HG03378 (cell line): ENCODE measurements at regions not wholly inside any gene's neighbourhood (a gene's known extent, or its start where the extent isn't known, plus 50 kb on each side); places are given as distances from the start of the nearest gene placed in this dataset.
"Not testable (repeated sequence)": the region's sequence is repeated elsewhere in the genome, so short reads cannot be mapped to it uniquely, and the experiment has no call there.

Source experiments
- ATAC-seq: cut with Tn5 transposase; IDR thresholded peaks from one replicate; pipeline ENCODE4 v1.9.1; 2021; ENCODE audit warnings: mild to moderate bottlenecking, moderate library complexity; ENCODE audit not compliant: unreplicated experiment

GRCh38 chr5:30279237-30279636 is 914.2 kb upstream of the CDH6 start:
- ATAC-seq: no peak

GRCh38 chr5:30267026-30267425 is 926.5 kb upstream of the CDH6 start:
- no peak for ATAC-seq

- ATAC-seq: no peak
These were observed 954.0 kb upstream of the CDH6 start for GRCh38 chr5:30239331-30240022.

DNA sequence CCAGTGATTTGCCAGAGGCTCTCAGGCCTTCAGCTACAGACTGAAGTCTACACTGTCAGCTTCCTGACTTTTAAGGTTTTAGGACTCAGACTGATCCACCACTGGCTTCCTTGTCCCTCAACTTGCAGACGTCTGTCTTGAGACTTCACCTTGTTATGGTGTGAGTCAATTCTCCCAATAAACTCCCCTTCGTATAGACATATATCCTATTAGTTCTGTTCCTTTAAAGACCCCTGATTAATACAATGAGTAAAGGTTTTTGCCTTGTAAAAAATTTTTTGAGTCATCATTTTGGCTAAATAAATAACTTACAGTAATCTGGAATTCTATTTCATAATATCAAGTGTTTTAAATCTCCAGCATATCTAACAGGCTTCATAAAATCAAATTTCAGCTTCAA is 956.3 kb upstream of the CDH6 start:
- no peak for ATAC-seq

DNA sequence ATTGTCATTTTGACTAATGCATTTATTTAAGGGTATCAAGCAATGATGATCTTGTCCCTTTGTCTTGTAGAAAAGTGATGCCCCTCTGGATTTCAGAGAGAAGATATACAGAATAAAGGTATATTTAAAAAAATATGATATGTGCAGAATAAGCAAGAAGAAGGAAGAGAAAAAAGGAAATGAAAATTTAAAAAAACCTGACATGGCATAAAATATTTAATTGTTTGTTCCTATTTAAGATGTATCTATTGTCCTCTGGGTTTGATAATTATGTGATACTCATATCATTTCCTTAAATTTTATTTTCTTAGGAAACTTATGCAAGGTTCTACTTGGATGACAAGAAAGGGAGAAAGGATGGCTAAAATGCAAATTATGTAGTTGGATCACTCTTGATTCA is 983.7 kb upstream of the CDH6 start:
- ATAC-seq: no peak

- no peak for ATAC-seq
These were observed 995.8 kb upstream of the CDH6 start for GRCh38 chr5:30197662-30198061.

GRCh38 chr5:30195036-30195435 is 998.5 kb upstream of the CDH6 start:
- ATAC-seq: no peak

- no peak for ATAC-seq
These were observed 998.9 kb upstream of the CDH6 start for GRCh38 chr5:30194595-30194994.

- ATAC-seq: no peak
These were observed 1009.7 kb upstream of the CDH6 start for GRCh38 chr5:30183795-30184194.

DNA sequence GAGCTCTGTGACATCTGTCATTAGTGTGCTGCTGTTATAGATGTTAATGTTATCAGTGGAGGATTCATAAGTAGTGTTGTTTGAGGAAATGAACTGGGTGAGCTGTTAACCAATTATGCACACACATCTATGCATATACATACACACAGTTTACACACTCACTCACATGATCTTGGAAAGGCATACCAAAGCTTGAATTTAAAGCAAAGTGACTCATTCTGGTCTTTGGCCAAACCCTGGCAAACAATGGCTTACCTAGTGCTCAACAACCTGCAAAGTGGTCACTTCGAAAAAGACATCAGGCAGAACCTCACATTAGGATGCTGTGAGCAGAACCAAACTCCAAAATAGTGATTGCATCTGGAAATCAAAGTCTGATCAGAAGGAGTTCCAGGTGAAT is 1037.3 kb upstream of the CDH6 start:
- no peak for ATAC-seq

GRCh38 chr5:30152431-30152830 is 1041.1 kb upstream of the CDH6 start:
- ATAC-seq: no peak

DNA sequence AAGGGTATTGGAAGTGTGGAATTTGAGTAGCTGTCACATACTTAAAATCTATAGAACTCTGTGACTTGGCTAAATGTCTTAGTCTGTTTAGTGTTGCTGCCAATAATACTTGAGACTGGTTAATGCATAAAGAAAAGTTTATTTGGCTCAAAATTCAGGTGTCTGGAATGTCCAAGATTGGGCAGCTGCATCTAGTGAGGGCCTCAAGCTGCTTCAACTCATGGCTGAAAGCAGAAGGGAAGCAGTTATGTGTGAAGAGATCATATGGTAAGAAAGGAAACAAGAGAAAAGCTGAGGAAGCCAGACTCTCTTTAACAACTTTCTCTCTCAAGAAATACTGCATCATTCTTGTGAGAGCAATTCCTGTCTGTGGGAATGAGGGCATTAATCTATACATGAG is 1043.3 kb upstream of the CDH6 start:
- no peak for ATAC-seq

- ATAC-seq: no peak
These were observed 1044.0 kb upstream of the CDH6 start for GRCh38 chr5:30149526-30149925.

GRCh38 chr5:30147976-30148375 is 1045.5 kb upstream of the CDH6 start:
- no peak for ATAC-seq

GRCh38 chr5:30144059-30144458 is 1049.4 kb upstream of the CDH6 start:
- ATAC-seq: not testable (repeated sequence)

DNA sequence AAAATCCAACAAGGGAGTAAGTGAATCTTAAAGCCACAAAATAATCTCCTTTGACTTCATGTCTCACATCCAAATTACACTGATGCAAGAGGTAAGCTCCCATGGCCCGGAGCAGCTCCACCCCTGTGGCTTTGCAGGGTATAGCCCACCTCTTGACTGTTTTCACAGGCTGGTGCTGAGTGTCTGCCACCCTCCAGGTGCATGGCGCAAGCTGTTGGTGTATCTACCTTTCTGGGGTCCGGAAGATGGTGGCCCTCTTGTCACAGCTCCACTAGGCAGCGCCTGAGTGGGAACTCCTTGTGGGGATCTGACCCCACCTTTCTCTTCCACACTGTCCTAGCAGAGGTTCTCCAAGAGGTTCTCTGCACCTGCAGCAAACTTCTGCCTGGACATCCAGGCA is 1051.1 kb upstream of the CDH6 start:
- no peak for ATAC-seq

DNA sequence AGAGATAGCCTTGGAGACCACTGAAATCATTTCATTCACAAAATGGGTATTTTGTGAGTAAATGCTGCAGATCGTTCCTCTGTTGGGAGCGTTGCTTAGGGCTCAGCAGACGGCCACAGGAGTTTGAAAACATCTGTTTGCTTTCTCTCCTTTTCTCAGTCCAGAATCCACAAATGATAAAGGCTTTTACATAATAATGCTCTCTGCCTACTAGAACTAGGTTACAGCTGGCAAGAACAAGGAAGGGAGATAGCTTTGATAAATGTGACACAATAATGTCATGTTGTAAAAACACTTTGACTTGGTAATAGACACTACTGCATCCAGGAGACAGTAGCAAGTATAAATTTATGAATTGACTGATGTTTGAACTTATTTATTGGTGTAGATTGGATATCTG is 1072.4 kb upstream of the CDH6 start:
- ATAC-seq: no peak

- no peak for ATAC-seq
These were observed 1076.4 kb upstream of the CDH6 start for GRCh38 chr5:30117135-30117534.

DNA sequence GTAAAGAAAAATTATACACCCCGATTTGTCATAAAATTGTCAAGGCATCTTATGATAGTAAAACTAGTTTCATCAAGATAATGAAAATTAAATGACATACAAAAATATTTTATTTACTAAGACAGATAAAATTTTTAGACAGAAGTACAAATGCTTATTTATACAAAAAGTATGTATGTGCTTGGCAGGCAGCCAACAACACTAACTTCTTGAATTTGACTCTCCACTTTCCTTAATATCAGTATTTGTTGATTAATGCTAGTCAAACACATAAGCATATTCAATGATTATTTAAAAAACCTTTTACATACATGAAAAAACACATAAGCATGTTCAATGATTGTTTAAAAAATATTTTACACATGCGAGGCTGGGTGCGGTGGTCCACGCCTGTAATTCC is 1079.9 kb upstream of the CDH6 start:
- ATAC-seq: no peak

DNA sequence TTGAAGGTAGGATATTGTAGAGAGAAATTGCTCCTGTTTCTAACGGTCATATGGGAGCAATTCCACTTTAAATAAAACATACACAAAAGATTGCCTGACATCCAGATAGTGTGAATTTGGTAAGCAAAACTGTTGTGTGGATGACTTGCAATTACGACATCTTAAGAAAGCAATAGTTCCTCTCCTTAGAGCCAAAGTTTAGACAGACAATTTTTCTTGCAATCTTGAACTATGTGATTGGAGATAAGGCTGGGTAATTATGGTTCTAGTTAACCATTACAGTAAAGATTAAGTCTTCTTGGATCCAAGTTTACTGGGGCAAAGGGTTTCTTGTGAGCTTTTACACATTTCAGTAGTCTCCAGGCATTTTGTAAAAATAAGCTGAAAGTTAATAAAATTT is 1080.6 kb upstream of the CDH6 start:
- no peak for ATAC-seq

GRCh38 chr5:30108051-30108450 is 1085.4 kb upstream of the CDH6 start:
- ATAC-seq: no peak

- ATAC-seq: no peak
These were observed 1086.9 kb upstream of the CDH6 start for GRCh38 chr5:30106596-30106995.

DNA sequence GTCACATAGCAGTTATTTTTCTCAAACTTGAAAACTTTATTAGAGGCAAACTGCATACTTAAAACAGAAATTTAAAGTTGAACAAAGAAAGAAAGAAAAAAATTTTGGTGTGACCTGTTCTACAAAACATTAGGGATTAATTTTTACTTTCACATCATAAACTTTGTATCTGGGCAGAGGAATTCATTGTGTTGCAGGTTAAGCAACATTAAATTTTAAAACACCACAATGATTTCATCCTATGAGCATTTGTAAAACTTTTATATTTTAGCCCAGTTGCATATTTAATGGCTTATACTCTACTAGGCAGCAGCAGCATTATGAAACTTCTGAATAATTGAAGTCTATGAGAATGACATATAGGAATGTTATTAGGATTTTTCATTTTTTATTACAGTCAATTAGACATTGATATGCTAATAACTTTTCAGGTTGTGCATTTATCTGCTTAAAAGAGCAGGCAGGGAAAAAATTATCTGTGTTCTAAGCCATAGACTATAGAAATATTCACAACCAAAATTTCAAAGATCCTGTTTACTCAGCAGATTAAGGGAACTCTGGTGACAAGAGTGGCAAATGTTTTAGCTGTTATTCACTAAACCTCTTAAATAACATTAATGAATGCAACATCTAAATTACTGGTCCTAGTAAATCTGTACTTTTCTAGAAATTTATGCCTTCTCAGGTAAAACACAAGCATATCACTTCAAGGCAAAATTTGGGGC is 1088.5 kb upstream of the CDH6 start:
- ATAC-seq: no peak
